ENCODE measurements at regions not wholly inside any gene's neighbourhood (a gene's known extent, or its start where the extent isn't known, plus 50 kb on each side); places are given as distances from the start of the nearest gene placed in this dataset.

GRCh38 chr4:38233727-38234480 lies 273.7 kb downstream of the PTTG2 start:
- TF ChIP-seq, protein P1, sequence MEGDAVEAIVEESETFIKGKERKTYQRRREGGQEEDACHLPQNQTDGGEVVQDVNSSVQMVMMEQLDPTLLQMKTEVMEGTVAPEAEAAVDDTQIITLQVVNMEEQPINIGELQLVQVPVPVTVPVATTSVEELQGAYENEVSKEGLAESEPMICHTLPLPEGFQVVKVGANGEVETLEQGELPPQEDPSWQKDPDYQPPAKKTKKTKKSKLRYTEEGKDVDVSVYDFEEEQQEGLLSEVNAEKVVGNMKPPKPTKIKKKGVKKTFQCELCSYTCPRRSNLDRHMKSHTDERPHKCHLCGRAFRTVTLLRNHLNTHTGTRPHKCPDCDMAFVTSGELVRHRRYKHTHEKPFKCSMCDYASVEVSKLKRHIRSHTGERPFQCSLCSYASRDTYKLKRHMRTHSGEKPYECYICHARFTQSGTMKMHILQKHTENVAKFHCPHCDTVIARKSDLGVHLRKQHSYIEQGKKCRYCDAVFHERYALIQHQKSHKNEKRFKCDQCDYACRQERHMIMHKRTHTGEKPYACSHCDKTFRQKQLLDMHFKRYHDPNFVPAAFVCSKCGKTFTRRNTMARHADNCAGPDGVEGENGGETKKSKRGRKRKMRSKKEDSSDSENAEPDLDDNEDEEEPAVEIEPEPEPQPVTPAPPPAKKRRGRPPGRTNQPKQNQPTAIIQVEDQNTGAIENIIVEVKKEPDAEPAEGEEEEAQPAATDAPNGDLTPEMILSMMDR (IDR thresholded peaks at IDR 0.05), result no peak
- intact Hi-C loops (cut with micrococcal nuclease), result no loop called here
- CTCF ChIA-PET, result interaction anchor here (0.9 kb wide), 1 partner anchor 12 kb away, joined by 3 read pairs; no protein-coding TSS in a partner anchor

DNA sequence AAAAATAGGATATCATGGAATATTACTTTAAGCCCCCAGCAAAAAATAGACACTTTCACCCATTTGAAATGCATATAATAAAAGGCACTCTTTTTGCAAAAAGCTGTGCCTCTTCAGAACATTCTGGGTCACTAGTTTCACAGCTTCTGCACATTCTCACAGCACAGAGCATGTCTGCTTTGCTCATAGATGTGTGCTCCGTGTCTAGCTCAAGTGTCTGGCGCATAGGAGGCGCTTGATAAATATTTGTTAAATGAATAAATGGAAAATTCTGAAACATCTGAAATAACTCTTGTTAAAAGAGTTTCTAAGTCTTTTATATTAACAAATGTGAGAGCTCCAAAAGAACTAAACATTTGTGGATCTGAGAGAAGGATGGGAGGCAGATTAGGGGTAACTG lies 275.2 kb downstream of the PTTG2 start:
- Mint-ChIP-seq H3K4me1 (no peaks in the 10 kb centered on the region), H3K9me3 (peaks cover 2% of the 10 kb centered on the region), H3K27me3 (peaks cover 12% of the 10 kb centered on the region), H3K36me3 (ENCODE audit: low read depth) (no peaks in the 10 kb centered on the region), H3K27ac (no peak overlapping the region), H3K4me3 (no peak overlapping the region)
- TF ChIP-seq, protein P1 (IDR thresholded peaks at IDR 0.05), result no peak
- ChIA-PET CTCF (interaction anchor here (1.3 kb wide), 1 partner anchor 56 kb away, joined by 4 read pairs; no protein-coding TSS in a partner anchor), POLR2A (interaction anchor here (0.6 kb wide), 1 partner anchor 1428 kb away, joined by 3 read pairs; no protein-coding TSS in a partner anchor)
- ATAC-seq (ENCODE audit: low read depth) (no peak), DNase-seq (no peak)
- intact Hi-C loops (cut with micrococcal nuclease), result no loop called here

More at GRCh38 chr4:38233727-38234480, 273.7 kb downstream of the PTTG2 start:
- no peak overlapping the region for H3K4me3 Mint-ChIP-seq
- H3K9me3 Mint-ChIP-seq, result peaks cover 2% of the 10 kb centered on the region
- POLR2A ChIA-PET, result no interaction called here
- H3K4me1 Mint-ChIP-seq, result no peaks in the 10 kb centered on the region
- peaks cover 12% of the 10 kb centered on the region for H3K27me3 Mint-ChIP-seq
- DNase-seq, result no peak
- no peak for ATAC-seq (ENCODE audit: low read depth)
- no peak overlapping the region for H3K27ac Mint-ChIP-seq
- no peaks in the 10 kb centered on the region for H3K36me3 Mint-ChIP-seq (ENCODE audit: low read depth)

DNA sequence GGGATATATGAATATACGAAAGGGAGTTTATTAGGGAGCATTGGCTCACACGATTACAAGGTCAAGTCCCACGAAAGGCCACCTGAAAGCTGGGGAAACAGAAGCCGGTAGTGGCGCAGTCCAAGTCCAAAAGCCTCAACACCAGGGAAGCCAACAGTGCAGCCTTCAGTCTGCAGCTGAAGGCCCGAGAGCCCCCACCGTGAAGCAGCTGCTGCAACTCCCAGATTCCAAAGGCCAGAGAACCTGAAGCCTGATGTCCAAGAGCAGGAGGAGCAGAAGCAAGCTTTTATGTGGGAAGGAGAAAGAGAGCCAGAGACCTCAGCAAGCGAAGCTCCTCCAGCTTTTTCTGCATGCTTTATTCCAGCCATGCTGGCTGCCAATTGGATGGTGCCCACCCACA lies 275.8 kb downstream of the PTTG2 start:
- ATAC-seq (ENCODE audit: low read depth) (no peak), DNase-seq (no peak)
- Mint-ChIP-seq H3K4me3 (no peak overlapping the region), H3K4me1 (no peaks in the 10 kb centered on the region), H3K9me3 (peaks cover 2% of the 10 kb centered on the region), H3K27ac (no peak overlapping the region), H3K36me3 (ENCODE audit: low read depth) (no peaks in the 10 kb centered on the region), H3K27me3 (peaks cover 15% of the 10 kb centered on the region)
- ChIA-PET POLR2A (no interaction called here), CTCF (interaction anchor here (1.3 kb wide), 1 partner anchor 57 kb away, joined by 4 read pairs; no protein-coding TSS in a partner anchor)
- TF ChIP-seq, protein P1 (IDR thresholded peaks at IDR 0.05), result no peak
- intact Hi-C loops (cut with micrococcal nuclease), result no loop called here

- POLR2A ChIA-PET, result no interaction called here
- CTCF ChIA-PET, result no interaction called here
- ATAC-seq (ENCODE audit: low read depth) (no peak), DNase-seq (no peak)
- H3K27ac Mint-ChIP-seq, result no peak overlapping the region
- intact Hi-C loops (cut with micrococcal nuclease), result no loop called here
- H3K9me3 Mint-ChIP-seq, result peaks cover 2% of the 10 kb centered on the region
- H3K4me1 Mint-ChIP-seq, result no peaks in the 10 kb centered on the region
- H3K36me3 Mint-ChIP-seq (ENCODE audit: low read depth), result no peaks in the 10 kb centered on the region
- TF ChIP-seq, protein P1 (IDR thresholded peaks at IDR 0.05), result no peak
- H3K4me3 Mint-ChIP-seq, result no peak overlapping the region
- H3K27me3 Mint-ChIP-seq, result peaks cover 15% of the 10 kb centered on the region
Observed at GRCh38 chr4:38236503-38236902, 276.3 kb downstream of the PTTG2 start.

DNA sequence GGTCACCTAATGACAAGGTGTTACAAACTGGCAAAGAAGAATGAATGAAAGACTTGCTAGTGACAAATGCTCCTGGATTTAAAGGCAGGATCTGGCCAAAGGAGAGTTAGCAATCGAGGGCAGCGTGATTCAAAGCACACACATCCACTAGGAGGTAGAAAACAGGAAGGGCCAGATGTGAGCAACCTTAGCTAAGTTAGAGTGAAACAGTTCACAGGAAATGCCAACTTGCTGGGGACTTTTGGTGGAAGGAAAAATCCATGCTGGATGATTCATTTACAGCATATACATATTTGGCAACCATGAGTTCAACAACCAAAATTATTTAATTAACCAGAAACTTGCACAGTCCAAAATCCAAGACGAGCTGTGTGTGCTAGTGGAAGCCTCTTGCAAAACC lies 276.9 kb downstream of the PTTG2 start:
- intact Hi-C loops (cut with micrococcal nuclease), result no loop called here
- no peak for DNase-seq
- POLR2A ChIA-PET, result no interaction called here
- Mint-ChIP-seq H3K36me3 (ENCODE audit: low read depth) (no peaks in the 10 kb centered on the region), H3K4me3 (no peak overlapping the region), H3K9me3 (peaks cover 2% of the 10 kb centered on the region), H3K27me3 (peaks cover 15% of the 10 kb centered on the region), H3K27ac (no peak overlapping the region), H3K4me1 (no peaks in the 10 kb centered on the region)
- ATAC-seq (ENCODE audit: low read depth), result no peak
- TF ChIP-seq, protein P1 (IDR thresholded peaks at IDR 0.05), result no peak
- CTCF ChIA-PET, result no interaction called here
